Prostate gland (tissue), 2 donors: ENCODE measurements at regions not wholly inside any gene's neighbourhood (a gene's known extent, or its start where the extent isn't known, plus 50 kb on each side); places are given as distances from the start of the nearest gene placed in this dataset.
"Not testable (repeated sequence)": the region's sequence is repeated elsewhere in the genome, so short reads cannot be mapped to it uniquely, and the experiment has no call there.

ENCODE experiments used
- DNase-seq: peaks from one replicate; pipeline ENCODE4 v3.0.0-alpha.2; 2019; ENCODE audit warnings: low spot score
- H3K27ac ChIP-seq, 2 donors: fragments of 200-600 bp; sonication (generic); 2 replicates each; pipeline ENCODE4 v1.5.1; 2017 to 2019
- H3K27me3 ChIP-seq: fragments of 200-600 bp; sonication (generic); replicated peaks from 2 replicates; pipeline ENCODE4 v1.5.1; 2019; ENCODE audit not compliant: insufficient read depth
- H3K36me3 ChIP-seq, 2 donors: fragments of 200-600 bp; sonication (generic); 1 replicate in 1 of 2; 2 replicates in 1 of 2; pipeline versions ENCODE4 v1.5.1 to v1.8.1; 2017 to 2019
- H3K4me1 ChIP-seq: fragments of 200-600 bp; sonication (generic); replicated peaks from 2 replicates; pipeline ENCODE4 v1.5.1; 2019
- H3K4me3 ChIP-seq, 2 donors: fragments of 200-600 bp; sonication (generic); 2 replicates each; pipeline ENCODE4 v1.5.1; 2017 to 2019
- H3K9me3 ChIP-seq: fragments of 200-600 bp; sonication (generic); 2 replicates; pipeline ENCODE4 v1.5.1; 2017
- CTCF ChIP-seq, 4 experiments: fragments of 200-600 bp in 2 of 4; fragments of 450-650 bp in 2 of 4; sonication (generic) in 2 of 4; IDR thresholded peaks; 1 replicate in 3 of 4; 2 replicates in 1 of 4; pipeline ENCODE4 v1.5.1; 2016 to 2019; ENCODE audit warnings: antibody characterized with exemption in 4 of 4, mild to moderate bottlenecking in 2 of 4, moderate library complexity in 2 of 4
- POLR2A ChIP-seq: fragments of 450-650 bp; IDR thresholded peaks from one replicate; pipeline ENCODE4 v1.6.1; 2016; ENCODE audit warnings: antibody characterized with exemption, mild to moderate bottlenecking
- POLR2AphosphoS5 ChIP-seq: sonication (generic); formaldehyde crosslinking; IDR thresholded peaks from one replicate; pipeline ENCODE4 v1.6.1; 2017; ENCODE audit warnings: antibody characterized with exemption
- WGBS: methylation state at CpG from one replicate; pipeline ENCODE4 v1.1.5; 2018; 5-methylcytosine and 5-hydroxymethylcytosine counted together
- intact Hi-C: fragments of 100-400 bp; cut with DNase I; formaldehyde crosslinking; loops from one replicate; pipeline ENCODE4 v1.14.2; 2022
- small RNA-seq, 2 donors: library from RNA; depleted of rRNA; stranded (forward); fragments of <200 nt; gene quantifications; one replicate each; pipeline ENCODE3, GENCODE V24; 2016

GRCh38 chr1:149390173-149390926 is 84.5 kb upstream of the NBPF19 start:
- peak overlapping the region; percentile 31 to 41 for H3K4me3 ChIP-seq
- intact Hi-C loops, H3K4me1 ChIP-seq, H3K9me3 ChIP-seq, H3K27me3 ChIP-seq, H3K36me3 ChIP-seq: not testable (repeated sequence)
- peak overlapping the region in 1 of 2 donors; percentile 67 for H3K27ac ChIP-seq
- TF ChIP-seq POLR2A (peak; percentile 48), POLR2AphosphoS5 (peak; percentile 44), CTCF (IDR thresholded peaks at IDR 0.05) (peak in 1 of 4 experiments; percentile 20)
- DNase-seq, result peak; percentile 36
- WGBS, result 0% methylated on average over 1 of the region's 69 CpGs

GRCh38 chr1:149390931-149391330 is 83.9 kb upstream of the NBPF19 start:
- intact Hi-C loops, H3K4me1 ChIP-seq, H3K9me3 ChIP-seq, DNase-seq, H3K36me3 ChIP-seq, H3K27me3 ChIP-seq: not testable (repeated sequence)
- H3K4me3 ChIP-seq, result peak overlapping the region; percentile 31 to 41
- WGBS, result no CpG with 5 or more reads among the region's 43 CpGs
- peak overlapping the region in 1 of 2 donors; percentile 67 for H3K27ac ChIP-seq

- H3K27ac ChIP-seq, H3K27me3 ChIP-seq, DNase-seq, H3K4me1 ChIP-seq, H3K9me3 ChIP-seq, intact Hi-C loops, H3K36me3 ChIP-seq, H3K4me3 ChIP-seq: not testable (repeated sequence)
- 90% methylated on average over 2 of the region's 2 CpGs for WGBS
These were observed 79.0 kb upstream of the NBPF19 start for GRCh38 chr1:149395802-149396201.

GRCh38 chr1:149398527-149398926 is 76.3 kb upstream of the NBPF19 start:
- intact Hi-C loops, H3K4me1 ChIP-seq, DNase-seq, H3K27me3 ChIP-seq, H3K9me3 ChIP-seq, H3K4me3 ChIP-seq, H3K36me3 ChIP-seq, H3K27ac ChIP-seq: not testable (repeated sequence)
- TF ChIP-seq POLR2AphosphoS5, result peak; percentile 26
- 10% methylated on average over 6 of the region's 6 CpGs for WGBS

DNA sequence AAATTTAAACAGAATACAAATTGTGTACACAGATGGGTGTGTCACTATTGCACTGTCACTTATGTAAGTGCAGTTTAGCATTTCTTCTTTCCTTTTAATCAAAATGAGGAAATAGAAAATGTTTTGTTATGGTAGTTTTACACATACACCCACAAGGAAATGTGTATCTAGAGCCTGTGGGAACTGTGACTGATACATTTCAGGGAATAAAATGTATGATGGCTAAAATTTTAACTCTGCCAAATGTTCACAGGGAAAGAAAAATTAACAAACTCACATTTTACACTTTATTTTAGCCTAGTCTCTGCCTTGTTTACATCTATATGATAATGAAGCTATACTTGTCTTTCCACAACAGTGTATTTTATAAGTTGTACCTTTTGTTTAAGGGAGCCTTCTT is 66.4 kb upstream of the NBPF19 start:
- intact Hi-C loops, DNase-seq, H3K27me3 ChIP-seq, H3K9me3 ChIP-seq, H3K36me3 ChIP-seq, H3K4me1 ChIP-seq, H3K4me3 ChIP-seq, H3K27ac ChIP-seq: not testable (repeated sequence)

- H3K4me3 ChIP-seq, H3K9me3 ChIP-seq, intact Hi-C loops, DNase-seq, H3K27me3 ChIP-seq, H3K4me1 ChIP-seq, H3K36me3 ChIP-seq, H3K27ac ChIP-seq: not testable (repeated sequence)
- no CpG with 5 or more reads among the region's 1 CpG for WGBS
These were observed 59.5 kb upstream of the NBPF19 start for GRCh38 chr1:149415373-149415772.

- H3K4me1 ChIP-seq, H3K9me3 ChIP-seq, H3K27me3 ChIP-seq, intact Hi-C loops, H3K36me3 ChIP-seq, H3K4me3 ChIP-seq, H3K27ac ChIP-seq, DNase-seq: not testable (repeated sequence)
- WGBS, result no CpG with 5 or more reads among the region's 3 CpGs
These were observed 56.1 kb upstream of the NBPF19 start for GRCh38 chr1:149418782-149419181.

GRCh38 chr1:149423122-149423521 is 51.7 kb upstream of the NBPF19 start:
- H3K27ac ChIP-seq, H3K4me3 ChIP-seq, intact Hi-C loops, H3K27me3 ChIP-seq, H3K36me3 ChIP-seq, H3K9me3 ChIP-seq, DNase-seq, H3K4me1 ChIP-seq: not testable (repeated sequence)
- WGBS, result 43% methylated on average over 5 of the region's 5 CpGs

Small RNA genes in the stretch of these regions (small RNA-seq; reads per million reads assigned to genes)
- gene RF00100, result 105 to 138 reads per million in 2 donors
- 0 reads per million in 2 donors for gene RNU1-59P
